Endothelial cell of umbilical vein (primary cell): ENCODE measurements at regions not wholly inside any gene's neighbourhood (a gene's known extent, or its start where the extent isn't known, plus 50 kb on each side); places are given as distances from the start of the nearest gene placed in this dataset.

Experiments used
- BruUV-seq: library from RNA; stranded (reverse); fragments of 400-500 nt; replicated peaks from 2 replicates; lab custom pipeline; 2021; lab: Mats Ljungman, UMichigan
- CTCF ChIA-PET: fragments of 300-600, 350-600 bp; sonication (Branson Sonifier 250); formaldehyde crosslinking; loops from one replicate; lab custom pipeline; 2021; ENCODE audit warnings: antibody characterized with exemption, inconsistent platforms; lab: Charles Lee
- POLR2A ChIA-PET: fragments of 300-600, 350-600 bp; sonication (Branson Sonifier 250); formaldehyde crosslinking; loops from one replicate; lab custom pipeline; 2021; ENCODE audit warnings: antibody characterized with exemption, inconsistent platforms; lab: Charles Lee
- DNase-seq: peaks from one replicate; pipeline ENCODE4 v3.0.0-alpha.2; 2011; ENCODE audit warnings: low read depth, low spot score
- FAIRE-seq: peaks from 2 replicates; lab custom pipeline; 2011; peaks lifted over from hg19 to GRCh38; lab: Jason Lieb, UNC
- H2AFZ ChIP-seq: 2 replicates; pipeline ENCODE4 v1.6.0; 2012; ENCODE audit warnings: low read depth, low read length, control low read depth, inconsistent platforms
- H3K27ac ChIP-seq: 2 replicates; pipeline ENCODE4 v1.5.1; 2011; ENCODE audit warnings: low read depth, mild to moderate bottlenecking, control low read depth, low read length, moderate library complexity; ENCODE audit not compliant: insufficient read depth
- H3K27me3 ChIP-seq, 2 experiments: 2 replicates each; pipeline versions ENCODE4 v1.6.0 to v1.6.1; 2011; ENCODE audit warnings: low read length in 2 of 2, mixed read lengths in 1 of 2; ENCODE audit not compliant: control insufficient read depth in 2 of 2, insufficient read depth in 2 of 2
- H3K36me3 ChIP-seq, 2 experiments: 2 replicates in 1 of 2; 3 replicates in 1 of 2; pipeline ENCODE4 v1.5.1; 2011; ENCODE audit warnings: low read length in 2 of 2, mild to moderate bottlenecking in 1 of 2, moderate library complexity in 1 of 2; ENCODE audit not compliant: control insufficient read depth in 2 of 2, insufficient read depth in 2 of 2; ENCODE audit errors: extremely low read depth in 1 of 2
- H3K4me1 ChIP-seq: 3 replicates; pipeline ENCODE4 v1.5.1; 2011; ENCODE audit warnings: mild to moderate bottlenecking, low read length; ENCODE audit not compliant: control insufficient read depth, insufficient read depth; ENCODE audit errors: extremely low read depth
- H3K4me2 ChIP-seq: 2 replicates; pipeline ENCODE4 v1.6.1; 2011; ENCODE audit warnings: low read length, control low read depth, mixed read lengths; ENCODE audit not compliant: insufficient read depth
- H3K4me3 ChIP-seq, 3 experiments: fragments of 200-600 bp in 1 of 3; sonication (generic), shearing (Covaris generic) in 1 of 3; replicated peaks in 1 of 3; 2 replicates each; pipeline ENCODE4 v1.5.1; 2011 to 2016; ENCODE audit warnings: control low read depth in 3 of 3, low read length in 3 of 3, mild to moderate bottlenecking in 2 of 3, inconsistent platforms in 1 of 3, low read depth in 1 of 3, moderate library complexity in 1 of 3; ENCODE audit not compliant: insufficient read depth in 1 of 3
- H3K79me2 ChIP-seq: 2 replicates; pipeline ENCODE4 v1.6.0; 2012; ENCODE audit warnings: low read length, inconsistent platforms; ENCODE audit not compliant: control insufficient read depth, insufficient read depth
- H3K9ac ChIP-seq: replicated peaks from 2 replicates; pipeline ENCODE3; 2011; ENCODE audit warnings: low read length, control low read depth; ENCODE audit not compliant: insufficient read depth; ENCODE audit errors: extremely low read depth
- H3K9me1 ChIP-seq: replicated peaks from 3 replicates; pipeline ENCODE4 v1.6.0; 2011; ENCODE audit warnings: mild to moderate bottlenecking, low read length; ENCODE audit not compliant: control insufficient read depth, insufficient read depth; ENCODE audit errors: extremely low read depth
- H3K9me3 ChIP-seq: replicated peaks from 2 replicates; pipeline ENCODE4 v1.5.1; 2012; ENCODE audit warnings: low read length, inconsistent platforms; ENCODE audit not compliant: control insufficient read depth, insufficient read depth
- H4K20me1 ChIP-seq: replicated peaks from 2 replicates; pipeline ENCODE3; 2011; ENCODE audit warnings: mild to moderate bottlenecking, low read length; ENCODE audit not compliant: control insufficient read depth, insufficient read depth; ENCODE audit errors: extremely low read depth
- CTCF ChIP-seq, 2 donors: IDR thresholded peaks; 1 replicate in 1 of 2; 2 replicates in 1 of 2; pipeline ENCODE4 v1.5.1; 2011; ENCODE audit warnings: low read length in 2 of 2, mild to moderate bottlenecking in 2 of 2, moderate library complexity in 2 of 2, control low read depth in 1 of 2, inconsistent platforms in 1 of 2, low read depth in 1 of 2; ENCODE audit not compliant: insufficient read depth in 1 of 2; ENCODE audit errors: extremely low read depth in 1 of 2
- EZH2 ChIP-seq: IDR thresholded peaks from 2 replicates; pipeline ENCODE4 v1.6.1; 2012; ENCODE audit warnings: borderline replicate concordance, low read depth, mild to moderate bottlenecking, moderate library complexity, low read length, inconsistent platforms; ENCODE audit not compliant: severe bottlenecking
- FOS ChIP-seq: IDR thresholded peaks from 2 replicates; pipeline ENCODE4 v1.6.1; 2011; ENCODE audit warnings: mild to moderate bottlenecking, low read length, moderate library complexity, borderline replicate concordance; ENCODE audit not compliant: insufficient read depth
- GATA2 ChIP-seq: IDR thresholded peaks from 2 replicates; pipeline ENCODE4 v1.7.0; 2011; ENCODE audit warnings: low read depth, mild to moderate bottlenecking, moderate library complexity, mixed read lengths, low read length; ENCODE audit not compliant: insufficient read length, insufficient read depth
- JUN ChIP-seq: IDR thresholded peaks from 2 replicates; pipeline ENCODE4 v1.6.1; 2011; ENCODE audit warnings: borderline replicate concordance, low read depth; ENCODE audit not compliant: insufficient read length, insufficient read depth
- MYC ChIP-seq: IDR thresholded peaks from one replicate; pipeline ENCODE4 v1.6.1; 2011; ENCODE audit warnings: mild to moderate bottlenecking, low read depth, low read length
- POLR2A ChIP-seq: IDR thresholded peaks from 2 replicates; pipeline ENCODE4 v1.6.1; 2012; ENCODE audit warnings: low read depth, mild to moderate bottlenecking, control low read depth, low read length
- POLR2AphosphoS5 ChIP-seq: IDR thresholded peaks from 2 replicates; pipeline ENCODE4 v1.6.1; 2012; ENCODE audit warnings: low read depth, mild to moderate bottlenecking, control low read depth, low read length, moderate library complexity; ENCODE audit not compliant: insufficient read depth
- dilution Hi-C: fragments of 300-500 bp; cut with MboI; formaldehyde crosslinking; loops from one replicate; pipeline ENCODE4 v1.15.0; 2019; ENCODE audit warnings: low sequenced_read_pairs; ENCODE audit not compliant: extremely low pct_ligation_motif_present
- intact Hi-C: fragments of 100-400 bp; cut with micrococcal nuclease; formaldehyde crosslinking; loops from one replicate; pipeline ENCODE4 v1.10.0; 2022
- TF ChIP-seq, protein P1 (sequence below): IDR thresholded peaks from 2 replicates; pipeline ENCODE4 v1.6.1; 2011; ENCODE audit not compliant: insufficient read depth, insufficient read length

DNA sequence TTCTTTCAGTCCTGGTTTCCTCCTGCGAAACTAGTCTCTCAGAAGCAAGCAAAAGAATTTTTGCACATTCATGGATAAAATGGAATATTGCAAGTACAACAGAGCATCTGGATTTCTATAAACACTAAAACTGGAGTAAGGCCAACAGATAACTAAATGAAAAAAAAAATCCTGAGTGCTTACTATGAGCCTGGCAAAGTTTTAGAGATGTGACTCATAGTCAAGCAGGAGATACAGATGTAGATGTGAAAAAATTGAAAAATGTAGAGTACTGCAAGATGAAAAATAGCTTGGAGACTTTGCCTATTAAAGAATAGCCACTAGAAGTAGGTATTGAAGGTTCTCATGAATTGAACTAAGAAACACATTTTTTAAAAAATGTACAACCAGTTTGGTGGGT is 397.4 kb downstream of the OTOL1 start:
- CTCF ChIA-PET, result interaction anchor here (0.7 kb wide), 1 partner anchor 39 kb away, joined by 3 read pairs; no protein-coding TSS in a partner anchor
- FAIRE-seq, result no peak
- no TSS peak for BruUV-seq

GRCh38 chr3:161894657-161895056 is 398.0 kb downstream of the OTOL1 start:
- Histone ChIP-seq H3K27ac (no peak overlapping the region), H4K20me1 (no peaks in the 10 kb centered on the region), H3K79me2 (no peaks in the 10 kb centered on the region), H3K36me3 (no peaks in the 10 kb centered on the region), H3K4me2 (no peak overlapping the region), H3K9me1 (no peaks in the 10 kb centered on the region), H2AFZ (no peak overlapping the region), H3K9ac (no peak overlapping the region), H3K4me3 (no peak overlapping the region), H3K27me3 (no peaks in the 10 kb centered on the region), H3K4me1 (no peaks in the 10 kb centered on the region), H3K9me3 (no peaks in the 10 kb centered on the region)
- no TSS peak for BruUV-seq
- intact Hi-C loops (no loop called here), dilution Hi-C loops (no loop called here)
- ChIA-PET CTCF (interaction anchor here (0.7 kb wide), 2 partner anchors 40 to 77 kb away, joined by 3 read pairs; no protein-coding TSS in a partner anchor), POLR2A (no interaction called here)
- TF ChIP-seq, protein P1, sequence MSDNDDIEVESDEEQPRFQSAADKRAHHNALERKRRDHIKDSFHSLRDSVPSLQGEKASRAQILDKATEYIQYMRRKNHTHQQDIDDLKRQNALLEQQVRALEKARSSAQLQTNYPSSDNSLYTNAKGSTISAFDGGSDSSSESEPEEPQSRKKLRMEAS, result no peak
- TF ChIP-seq JUN (no peak), CTCF (IDR thresholded peaks at IDR 0.05; ENCODE audit: extremely low read depth in 1 of 2, insufficient read depth in 1 of 2, low read depth in 1 of 2, low read length in 2 of 2) (no peak), POLR2AphosphoS5 (no peak), POLR2A (no peak), EZH2 (no peak), MYC (no peak), GATA2 (no peak), FOS (no peak)
- no peak for FAIRE-seq
- no peak for DNase-seq

More for the DNA sequence above, 397.4 kb downstream of the OTOL1 start:
- H3K9me1 ChIP-seq, result no peaks in the 10 kb centered on the region
- no peak overlapping the region for H3K9ac ChIP-seq
- H2AFZ ChIP-seq, result no peak overlapping the region
- no peaks in the 10 kb centered on the region for H3K9me3 ChIP-seq
- H3K4me1 ChIP-seq, result no peaks in the 10 kb centered on the region
- H3K36me3 ChIP-seq, result no peaks in the 10 kb centered on the region
- H3K27me3 ChIP-seq, result no peaks in the 10 kb centered on the region
- H3K79me2 ChIP-seq, result no peaks in the 10 kb centered on the region
- no peak for DNase-seq
- POLR2A ChIA-PET, result no interaction called here
- TF ChIP-seq FOS, result peak; percentile 17
- TF ChIP-seq POLR2AphosphoS5, result no peak
- TF ChIP-seq JUN, result no peak
- dilution Hi-C loops, result no loop called here
- H3K27ac ChIP-seq, result no peak overlapping the region
- H3K4me3 ChIP-seq, result no peak overlapping the region
- no peaks in the 10 kb centered on the region for H4K20me1 ChIP-seq
- intact Hi-C loops, result no loop called here
- H3K4me2 ChIP-seq, result no peak overlapping the region
